Stomach (tissue), 4 donors: ENCODE measurements at regions not wholly inside any gene's neighbourhood (a gene's known extent, or its start where the extent isn't known, plus 50 kb on each side); places are given as distances from the start of the nearest gene placed in this dataset.

Experiments used
- POLR2AphosphoS5 ChIP-seq, 3 donors: sonication (generic); formaldehyde crosslinking; IDR thresholded peaks; one replicate each; pipeline ENCODE4 v1.6.1; 2016; ENCODE audit warnings: antibody characterized with exemption in 3 of 3
- TF ChIP-seq, protein P1 (sequence below), 7 experiments: fragments of 450-650 bp in 4 of 7; fragments of 200-600 bp in 3 of 7; sonication (generic) in 3 of 7; IDR thresholded peaks; one replicate each; pipeline ENCODE4 v1.5.1; 2016 to 2019; ENCODE audit warnings: antibody characterized with exemption in 7 of 7, control low read depth in 2 of 7, mild to moderate bottlenecking in 1 of 7

DNA sequence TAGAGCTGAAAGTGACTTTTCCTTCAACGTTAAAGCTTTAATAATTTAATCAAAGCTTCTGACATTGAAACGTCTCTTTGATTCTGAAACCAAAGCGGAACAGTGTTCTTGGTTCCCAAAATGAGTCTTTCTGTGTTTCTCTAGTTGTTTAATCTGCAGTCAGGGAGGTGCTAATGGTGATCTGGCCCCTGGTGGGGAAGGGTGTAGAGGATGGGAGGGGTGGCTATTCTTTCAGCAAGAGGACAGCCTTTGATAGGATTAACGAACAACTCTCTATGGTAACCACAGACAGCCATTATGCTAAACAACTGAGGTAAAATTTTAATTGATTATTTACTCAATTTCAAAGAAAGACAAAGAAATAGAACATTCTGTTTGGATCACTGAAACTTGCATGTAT is 79.9 kb upstream of the CADPS start:
- TF ChIP-seq POLR2AphosphoS5 (IDR thresholded peaks at IDR 0.05), result no peak
- TF ChIP-seq, protein P1, sequence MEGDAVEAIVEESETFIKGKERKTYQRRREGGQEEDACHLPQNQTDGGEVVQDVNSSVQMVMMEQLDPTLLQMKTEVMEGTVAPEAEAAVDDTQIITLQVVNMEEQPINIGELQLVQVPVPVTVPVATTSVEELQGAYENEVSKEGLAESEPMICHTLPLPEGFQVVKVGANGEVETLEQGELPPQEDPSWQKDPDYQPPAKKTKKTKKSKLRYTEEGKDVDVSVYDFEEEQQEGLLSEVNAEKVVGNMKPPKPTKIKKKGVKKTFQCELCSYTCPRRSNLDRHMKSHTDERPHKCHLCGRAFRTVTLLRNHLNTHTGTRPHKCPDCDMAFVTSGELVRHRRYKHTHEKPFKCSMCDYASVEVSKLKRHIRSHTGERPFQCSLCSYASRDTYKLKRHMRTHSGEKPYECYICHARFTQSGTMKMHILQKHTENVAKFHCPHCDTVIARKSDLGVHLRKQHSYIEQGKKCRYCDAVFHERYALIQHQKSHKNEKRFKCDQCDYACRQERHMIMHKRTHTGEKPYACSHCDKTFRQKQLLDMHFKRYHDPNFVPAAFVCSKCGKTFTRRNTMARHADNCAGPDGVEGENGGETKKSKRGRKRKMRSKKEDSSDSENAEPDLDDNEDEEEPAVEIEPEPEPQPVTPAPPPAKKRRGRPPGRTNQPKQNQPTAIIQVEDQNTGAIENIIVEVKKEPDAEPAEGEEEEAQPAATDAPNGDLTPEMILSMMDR (IDR thresholded peaks at IDR 0.05), result no peak
